ENCODE measurements at regions not wholly inside any gene's neighbourhood (a gene's known extent, or its start where the extent isn't known, plus 50 kb on each side); places are given as distances from the start of the nearest gene placed in this dataset.

- H4K20me1 ChIP-seq (ENCODE audit: insufficient read depth), result no peaks in the 10 kb centered on the region
- no peaks in the 10 kb centered on the region for H3K9me2 ChIP-seq (ENCODE audit: insufficient read depth, low read length)
- TF ChIP-seq, protein P1, sequence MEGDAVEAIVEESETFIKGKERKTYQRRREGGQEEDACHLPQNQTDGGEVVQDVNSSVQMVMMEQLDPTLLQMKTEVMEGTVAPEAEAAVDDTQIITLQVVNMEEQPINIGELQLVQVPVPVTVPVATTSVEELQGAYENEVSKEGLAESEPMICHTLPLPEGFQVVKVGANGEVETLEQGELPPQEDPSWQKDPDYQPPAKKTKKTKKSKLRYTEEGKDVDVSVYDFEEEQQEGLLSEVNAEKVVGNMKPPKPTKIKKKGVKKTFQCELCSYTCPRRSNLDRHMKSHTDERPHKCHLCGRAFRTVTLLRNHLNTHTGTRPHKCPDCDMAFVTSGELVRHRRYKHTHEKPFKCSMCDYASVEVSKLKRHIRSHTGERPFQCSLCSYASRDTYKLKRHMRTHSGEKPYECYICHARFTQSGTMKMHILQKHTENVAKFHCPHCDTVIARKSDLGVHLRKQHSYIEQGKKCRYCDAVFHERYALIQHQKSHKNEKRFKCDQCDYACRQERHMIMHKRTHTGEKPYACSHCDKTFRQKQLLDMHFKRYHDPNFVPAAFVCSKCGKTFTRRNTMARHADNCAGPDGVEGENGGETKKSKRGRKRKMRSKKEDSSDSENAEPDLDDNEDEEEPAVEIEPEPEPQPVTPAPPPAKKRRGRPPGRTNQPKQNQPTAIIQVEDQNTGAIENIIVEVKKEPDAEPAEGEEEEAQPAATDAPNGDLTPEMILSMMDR (IDR thresholded peaks at IDR 0.05; ENCODE audit: poor library complexity, severe bottlenecking), result no peak
- TF ChIP-seq MXI1 (conservative IDR thresholded peaks at IDR 0.05; ENCODE audit: poor library complexity, severe bottlenecking) (no peak), RAD21 (conservative IDR thresholded peaks at IDR 0.05) (no peak), POLR2AphosphoS5 (IDR thresholded peaks at IDR 0.05) (no peak), TAF1 (IDR thresholded peaks at IDR 0.05; ENCODE audit: low read depth) (no peak), SMC3 (conservative IDR thresholded peaks at IDR 0.05; ENCODE audit: poor library complexity) (no peak), EP300 (conservative IDR thresholded peaks at IDR 0.05; ENCODE audit: poor library complexity, severe bottlenecking) (no peak), EZH2 (IDR thresholded peaks at IDR 0.05; ENCODE audit: borderline replicate concordance, insufficient read depth, low read length, poor library complexity, severe bottlenecking) (no peak)
- TF ChIP-seq, protein P2, sequence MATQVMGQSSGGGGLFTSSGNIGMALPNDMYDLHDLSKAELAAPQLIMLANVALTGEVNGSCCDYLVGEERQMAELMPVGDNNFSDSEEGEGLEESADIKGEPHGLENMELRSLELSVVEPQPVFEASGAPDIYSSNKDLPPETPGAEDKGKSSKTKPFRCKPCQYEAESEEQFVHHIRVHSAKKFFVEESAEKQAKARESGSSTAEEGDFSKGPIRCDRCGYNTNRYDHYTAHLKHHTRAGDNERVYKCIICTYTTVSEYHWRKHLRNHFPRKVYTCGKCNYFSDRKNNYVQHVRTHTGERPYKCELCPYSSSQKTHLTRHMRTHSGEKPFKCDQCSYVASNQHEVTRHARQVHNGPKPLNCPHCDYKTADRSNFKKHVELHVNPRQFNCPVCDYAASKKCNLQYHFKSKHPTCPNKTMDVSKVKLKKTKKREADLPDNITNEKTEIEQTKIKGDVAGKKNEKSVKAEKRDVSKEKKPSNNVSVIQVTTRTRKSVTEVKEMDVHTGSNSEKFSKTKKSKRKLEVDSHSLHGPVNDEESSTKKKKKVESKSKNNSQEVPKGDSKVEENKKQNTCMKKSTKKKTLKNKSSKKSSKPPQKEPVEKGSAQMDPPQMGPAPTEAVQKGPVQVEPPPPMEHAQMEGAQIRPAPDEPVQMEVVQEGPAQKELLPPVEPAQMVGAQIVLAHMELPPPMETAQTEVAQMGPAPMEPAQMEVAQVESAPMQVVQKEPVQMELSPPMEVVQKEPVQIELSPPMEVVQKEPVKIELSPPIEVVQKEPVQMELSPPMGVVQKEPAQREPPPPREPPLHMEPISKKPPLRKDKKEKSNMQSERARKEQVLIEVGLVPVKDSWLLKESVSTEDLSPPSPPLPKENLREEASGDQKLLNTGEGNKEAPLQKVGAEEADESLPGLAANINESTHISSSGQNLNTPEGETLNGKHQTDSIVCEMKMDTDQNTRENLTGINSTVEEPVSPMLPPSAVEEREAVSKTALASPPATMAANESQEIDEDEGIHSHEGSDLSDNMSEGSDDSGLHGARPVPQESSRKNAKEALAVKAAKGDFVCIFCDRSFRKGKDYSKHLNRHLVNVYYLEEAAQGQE (IDR thresholded peaks at IDR 0.05; ENCODE audit: borderline replicate concordance), result no peak
- H3F3A ChIP-seq (ENCODE audit: insufficient read depth, low read length, poor library complexity, severe bottlenecking), result no peaks in the 10 kb centered on the region
- H3K27me3 ChIP-seq (ENCODE audit: insufficient read depth, low read depth, low read length), result no peaks in the 10 kb centered on the region
- H3K27ac ChIP-seq (ENCODE audit: low read length), result no peak overlapping the region
- no peaks in the 10 kb centered on the region for H3K79me2 ChIP-seq (replicated peaks; ENCODE audit: insufficient read depth, low read length)
- H3K4me3 ChIP-seq (ENCODE audit: low read length), result no peak overlapping the region
- no peaks in the 10 kb centered on the region for H3K9me3 ChIP-seq (ENCODE audit: low read length)
- no peaks in the 10 kb centered on the region for H3K36me3 ChIP-seq (ENCODE audit: insufficient read depth, low read length)
- H3K9ac ChIP-seq (ENCODE audit: low read length), result no peak overlapping the region
- no peak overlapping the region for H2AFZ ChIP-seq (ENCODE audit: low read depth, low read length)
- no peak overlapping the region for H3K4me2 ChIP-seq (ENCODE audit: low read length)
Observed at GRCh38 chr17:34760931-34761495, 181.6 kb downstream of the TMEM132E start.

GRCh38 chr17:34758718-34759117 lies 179.3 kb downstream of the TMEM132E start:
- TF ChIP-seq RAD21 (conservative IDR thresholded peaks at IDR 0.05) (no peak), TAF1 (IDR thresholded peaks at IDR 0.05; ENCODE audit: low read depth) (no peak), POLR2AphosphoS5 (IDR thresholded peaks at IDR 0.05) (no peak), MXI1 (conservative IDR thresholded peaks at IDR 0.05; ENCODE audit: poor library complexity, severe bottlenecking) (no peak), EP300 (conservative IDR thresholded peaks at IDR 0.05; ENCODE audit: poor library complexity, severe bottlenecking) (no peak), SMC3 (conservative IDR thresholded peaks at IDR 0.05; ENCODE audit: poor library complexity) (no peak), EZH2 (IDR thresholded peaks at IDR 0.05; ENCODE audit: borderline replicate concordance, insufficient read depth, low read length, poor library complexity, severe bottlenecking) (no peak)
- TF ChIP-seq, protein P1 (IDR thresholded peaks at IDR 0.05; ENCODE audit: poor library complexity, severe bottlenecking), result no peak
- TF ChIP-seq, protein P2 (IDR thresholded peaks at IDR 0.05; ENCODE audit: borderline replicate concordance), result no peak
- Histone ChIP-seq H3K9me2 (ENCODE audit: insufficient read depth, low read length) (no peaks in the 10 kb centered on the region), H3K9ac (ENCODE audit: low read length) (no peak overlapping the region)

More at GRCh38 chr17:34758718-34759117, 179.3 kb downstream of the TMEM132E start:
- Histone ChIP-seq H3K79me2 (replicated peaks; ENCODE audit: insufficient read depth, low read length) (no peaks in the 10 kb centered on the region), H2AFZ (ENCODE audit: low read depth, low read length) (no peak overlapping the region), H3K9me3 (ENCODE audit: low read length) (no peaks in the 10 kb centered on the region), H3K4me2 (ENCODE audit: low read length) (no peak overlapping the region), H3K27me3 (ENCODE audit: insufficient read depth, low read depth, low read length) (no peaks in the 10 kb centered on the region), H3K27ac (ENCODE audit: low read length) (no peak overlapping the region), H3F3A (ENCODE audit: insufficient read depth, low read length, poor library complexity, severe bottlenecking) (no peaks in the 10 kb centered on the region), H3K4me3 (ENCODE audit: low read length) (no peak overlapping the region), H3K36me3 (ENCODE audit: insufficient read depth, low read length) (no peaks in the 10 kb centered on the region), H4K20me1 (ENCODE audit: insufficient read depth) (no peaks in the 10 kb centered on the region)

Data from neural cell (in vitro differentiated cells).